ENCODE measurements at regions not wholly inside any gene's neighbourhood (a gene's known extent, or its start where the extent isn't known, plus 50 kb on each side); places are given as distances from the start of the nearest gene placed in this dataset.

DNA sequence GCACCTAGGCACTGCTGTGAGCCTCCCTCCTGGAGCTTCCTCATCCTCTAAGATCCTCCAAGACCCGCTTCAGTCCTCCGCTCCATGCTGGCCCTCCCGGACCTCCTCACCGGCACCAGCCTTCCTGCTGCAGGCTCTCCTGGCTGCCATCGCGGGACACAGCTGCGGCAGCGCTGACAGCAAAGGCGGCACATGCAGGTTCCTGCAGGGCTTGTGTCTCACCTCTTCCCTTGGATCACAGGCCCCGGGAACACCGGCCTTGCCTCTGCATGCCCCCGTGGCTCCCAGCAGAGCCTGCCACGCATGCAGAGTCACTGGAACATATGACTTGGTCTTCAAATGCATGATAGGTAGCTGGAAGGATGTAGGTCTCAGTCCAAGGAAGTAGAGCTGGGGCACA, 67.2 kb downstream of the PTGR3 start:
- no peak for TF ChIP-seq POLR2AphosphoS5 (IDR thresholded peaks at IDR 0.05; ENCODE audit: borderline replicate concordance, low read depth, low read length)
- TF ChIP-seq EZH2 (IDR thresholded peaks at IDR 0.05) = no peak
